Tibial artery (tissue), 4 donors: ENCODE measurements at regions not wholly inside any gene's neighbourhood (a gene's known extent, or its start where the extent isn't known, plus 50 kb on each side); places are given as distances from the start of the nearest gene placed in this dataset.

Experiments
- DNase-seq, 2 donors: peaks; one replicate each; pipeline ENCODE4 v3.0.0-alpha.2; 2019
- H3K27ac ChIP-seq, 2 donors: fragments of 200-600 bp; sonication (generic) in 1 of 2; 1 replicate in 1 of 2; 2 replicates in 1 of 2; pipeline ENCODE4 v1.5.1; 2018 to 2019; ENCODE audit warnings: mild to moderate bottlenecking in 1 of 2
- H3K27me3 ChIP-seq, 2 donors: fragments of 200-600 bp; sonication (generic) in 1 of 2; one replicate each; pipeline versions ENCODE4 v1.5.1 to v1.6.0; 2016 to 2019
- H3K36me3 ChIP-seq, 3 donors: fragments of 200-600 bp; sonication (generic) in 2 of 3; one replicate each; pipeline ENCODE4 v1.5.1; 2016 to 2019; ENCODE audit warnings: mild to moderate bottlenecking in 2 of 3
- H3K4me1 ChIP-seq, 4 donors: fragments of 200-600 bp; sonication (generic) in 2 of 4; 1 replicate in 3 of 4; 2 replicates in 1 of 4; pipeline ENCODE4 v1.5.1; 2016 to 2019
- H3K4me3 ChIP-seq, 2 donors: fragments of 200-600 bp; sonication (generic) in 1 of 2; 1 replicate in 1 of 2; 2 replicates in 1 of 2; pipeline ENCODE4 v1.5.1; 2018 to 2019; ENCODE audit warnings: mild to moderate bottlenecking in 2 of 2
- H3K9me3 ChIP-seq, 3 donors: fragments of 200-600 bp; sonication (generic) in 1 of 3; one replicate each; pipeline ENCODE4 v1.5.1; 2016 to 2019
- CTCF ChIP-seq, 2 experiments: fragments of 200-600 bp in 1 of 2; fragments of 450-650 bp in 1 of 2; IDR thresholded peaks; one replicate each; pipeline ENCODE4 v1.5.1; 2017 to 2019; ENCODE audit warnings: antibody characterized with exemption in 2 of 2, mild to moderate bottlenecking in 1 of 2, moderate library complexity in 1 of 2
- intact Hi-C: fragments of 100-400 bp; cut with DNase I; formaldehyde crosslinking; loops from one replicate; pipeline ENCODE4 v1.15.0; 2023; ENCODE audit warnings: low total_unique reads

DNA sequence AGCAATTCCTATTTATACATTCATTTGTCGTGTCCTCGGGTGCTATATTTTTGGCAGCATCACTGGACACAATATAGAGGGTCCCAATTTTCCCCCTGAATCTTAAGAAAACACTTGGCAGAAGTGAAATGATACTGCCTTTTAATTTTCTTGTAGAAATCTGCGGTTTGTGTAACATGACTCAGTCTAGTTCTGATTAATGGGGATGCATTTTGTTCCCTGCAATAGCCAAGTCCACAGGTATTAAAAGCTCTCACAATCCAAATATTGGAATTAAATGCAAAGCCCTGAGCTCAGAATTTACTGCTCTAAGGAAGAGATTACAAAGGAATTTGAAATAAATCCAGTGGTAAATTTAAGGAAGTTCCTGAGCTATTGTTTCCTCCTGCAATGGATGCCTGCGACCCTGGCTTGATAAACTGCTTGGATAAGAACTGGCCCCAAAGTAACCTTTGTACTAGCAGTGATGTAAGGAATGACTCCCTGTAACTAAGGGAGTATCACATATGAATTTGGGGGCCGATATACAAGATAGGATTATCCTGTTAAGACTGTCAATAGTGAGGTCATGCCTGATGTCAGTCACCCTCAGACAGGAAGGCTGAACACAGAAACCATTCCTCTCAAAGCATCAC lies 349.7 kb upstream of the C1orf87 start:
- TF ChIP-seq CTCF (IDR thresholded peaks at IDR 0.05) = no peak
- no peaks in the 10 kb centered on the region for H3K36me3 ChIP-seq
- no peak overlapping the region for H3K4me3 ChIP-seq
- no peaks in the 10 kb centered on the region for H3K27me3 ChIP-seq
- H3K9me3 ChIP-seq = no peaks in the 10 kb centered on the region
- DNase-seq = no peak
- peak overlapping the region; percentile 10 to 32 for H3K27ac ChIP-seq
- intact Hi-C loops = no loop called here
- H3K4me1 ChIP-seq = peaks cover 0 to 29% (median 10%) of the 10 kb centered on the region in 4 donors

GRCh38 chr1:60421965-60422364 lies 348.4 kb upstream of the C1orf87 start:
- no peaks in the 10 kb centered on the region for H3K9me3 ChIP-seq
- no peak overlapping the region for H3K27ac ChIP-seq
- no peaks in the 10 kb centered on the region for H3K27me3 ChIP-seq
- peaks cover 0 to 16% (median 5%) of the 10 kb centered on the region in 4 donors for H3K4me1 ChIP-seq
- no peaks in the 10 kb centered on the region for H3K36me3 ChIP-seq
- H3K4me3 ChIP-seq = no peak overlapping the region
- no peak for TF ChIP-seq CTCF (IDR thresholded peaks at IDR 0.05)
- intact Hi-C loops = no loop called here
- DNase-seq = no peak

DNA sequence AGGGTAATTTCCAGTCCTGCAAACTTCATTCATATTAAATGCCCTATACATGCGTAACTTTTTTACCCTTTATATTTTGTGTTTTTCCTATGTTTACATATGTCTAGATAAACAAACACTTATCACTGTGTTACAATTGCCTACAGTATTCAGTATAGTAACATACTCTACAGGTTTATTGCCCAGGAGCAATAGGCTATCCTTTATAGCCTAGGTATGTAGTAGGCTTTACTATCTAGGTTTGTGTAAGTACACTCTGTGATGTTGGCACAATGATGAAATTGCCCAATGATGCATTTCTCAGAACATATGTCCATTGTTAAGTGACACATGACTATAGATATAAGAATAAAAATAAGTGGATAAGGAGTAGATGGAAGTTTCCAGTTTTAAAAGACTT lies 345.5 kb upstream of the C1orf87 start:
- no peak overlapping the region for H3K4me3 ChIP-seq
- H3K36me3 ChIP-seq = no peaks in the 10 kb centered on the region
- H3K27me3 ChIP-seq = no peaks in the 10 kb centered on the region
- no peaks in the 10 kb centered on the region for H3K9me3 ChIP-seq
- no peak for TF ChIP-seq CTCF (IDR thresholded peaks at IDR 0.05)
- DNase-seq = no peak
- intact Hi-C loops = no loop called here
- H3K4me1 ChIP-seq = peaks cover 0 to 13% (median 5%) of the 10 kb centered on the region in 4 donors
- no peak overlapping the region for H3K27ac ChIP-seq

GRCh38 chr1:60415696-60416095 lies 342.1 kb upstream of the C1orf87 start:
- no peak for TF ChIP-seq CTCF (IDR thresholded peaks at IDR 0.05)
- intact Hi-C loops = no loop called here
- Histone ChIP-seq H3K27ac (no peak overlapping the region), H3K36me3 (no peaks in the 10 kb centered on the region), H3K9me3 (no peaks in the 10 kb centered on the region), H3K4me1 (peaks cover 0 to 19% (median 0%) of the 10 kb centered on the region in 4 donors), H3K27me3 (no peaks in the 10 kb centered on the region), H3K4me3 (no peak overlapping the region)
- DNase-seq = no peak

DNA sequence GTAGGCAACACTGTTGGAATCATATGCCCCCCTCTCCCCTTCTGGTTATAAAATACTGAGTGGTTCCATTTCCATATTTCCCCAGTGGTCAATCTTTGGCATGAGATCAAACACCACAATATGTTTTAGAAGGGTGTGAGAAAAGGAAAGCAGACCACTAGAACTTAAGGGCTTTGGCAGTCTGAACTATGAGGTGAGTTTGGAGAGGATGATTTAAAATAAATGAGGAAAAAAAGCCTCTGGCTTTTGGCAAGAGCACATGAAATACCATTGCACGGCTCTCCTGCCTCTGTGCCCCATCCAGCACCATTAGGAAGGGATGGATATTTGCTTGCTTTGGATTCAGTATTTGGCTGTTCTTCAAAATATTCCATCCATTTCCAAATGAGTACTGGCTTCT lies 339.5 kb upstream of the C1orf87 start:
- H3K9me3 ChIP-seq = no peaks in the 10 kb centered on the region
- H3K27me3 ChIP-seq = no peaks in the 10 kb centered on the region
- no peak overlapping the region for H3K4me3 ChIP-seq
- peaks cover 0 to 19% (median 0%) of the 10 kb centered on the region in 4 donors for H3K4me1 ChIP-seq
- H3K27ac ChIP-seq = no peak overlapping the region
- no peak for DNase-seq
- no peak for TF ChIP-seq CTCF (IDR thresholded peaks at IDR 0.05)
- intact Hi-C loops = no loop called here
- H3K36me3 ChIP-seq = no peaks in the 10 kb centered on the region

DNA sequence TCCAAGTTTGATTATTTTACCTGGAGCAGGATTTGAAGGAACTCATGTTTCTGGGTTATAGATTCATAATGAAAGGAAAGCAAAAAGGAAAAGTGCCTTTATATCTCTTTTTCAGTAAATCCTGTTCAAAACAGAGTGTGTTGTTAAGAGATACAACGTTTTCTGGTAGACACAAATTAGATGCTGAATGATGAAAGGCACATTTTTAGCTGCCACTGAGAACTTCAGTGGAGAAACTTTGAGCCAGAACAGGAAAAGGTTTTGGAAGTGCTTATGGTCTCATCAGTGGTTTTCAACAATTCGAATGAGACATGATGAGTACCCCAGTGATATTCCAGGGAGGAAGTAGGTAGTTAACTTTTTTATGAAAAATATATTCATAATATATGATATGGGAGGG lies 338.0 kb upstream of the C1orf87 start:
- no peaks in the 10 kb centered on the region for H3K27me3 ChIP-seq
- H3K27ac ChIP-seq = no peak overlapping the region
- no peak for DNase-seq
- no peaks in the 10 kb centered on the region for H3K36me3 ChIP-seq
- intact Hi-C loops = no loop called here
- no peak overlapping the region for H3K4me3 ChIP-seq
- peaks cover 0 to 19% (median 0%) of the 10 kb centered on the region in 4 donors for H3K4me1 ChIP-seq
- no peaks in the 10 kb centered on the region for H3K9me3 ChIP-seq
- no peak for TF ChIP-seq CTCF (IDR thresholded peaks at IDR 0.05)
